ENCODE measurements at regions not wholly inside any gene's neighbourhood (a gene's known extent, or its start where the extent isn't known, plus 50 kb on each side); places are given as distances from the start of the nearest gene placed in this dataset.
A peak's percentile ranks its signal among the peaks of the same experiment; 100 is the strongest.

- H3K27ac ChIP-seq (ENCODE audit: insufficient read depth, low read length) = no peak overlapping the region
- TF ChIP-seq USF2 (IDR thresholded peaks at IDR 0.05; ENCODE audit: low read depth, low read length) = no peak
- no peak for TF ChIP-seq MAFK (IDR thresholded peaks at IDR 0.05; ENCODE audit: low read depth, low read length)
- no peak for TF ChIP-seq CTCF (conservative IDR thresholded peaks at IDR 0.05; ENCODE audit: low read depth, low read length)
- no peak for TF ChIP-seq RCOR1 (IDR thresholded peaks at IDR 0.05; ENCODE audit: insufficient replicate concordance, low read length)
- TF ChIP-seq FOS (IDR thresholded peaks at IDR 0.05; ENCODE audit: low read depth, low read length) = no peak
- no peak for TF ChIP-seq NFE2L2 (IDR thresholded peaks at IDR 0.05; ENCODE audit: low read depth, low read length)
- no peak for TF ChIP-seq MXI1 (IDR thresholded peaks at IDR 0.05; ENCODE audit: borderline replicate concordance, low read depth, low read length)
- no peak for TF ChIP-seq RFX5 (IDR thresholded peaks at IDR 0.05; ENCODE audit: low read depth, low read length)
- no peak for TF ChIP-seq MAZ (IDR thresholded peaks at IDR 0.05; ENCODE audit: borderline replicate concordance, low read depth, low read length)
- TF ChIP-seq BHLHE40 (IDR thresholded peaks at IDR 0.05; ENCODE audit: low read depth, low read length) = no peak
- no peak for TF ChIP-seq POLR2A (IDR thresholded peaks at IDR 0.05; ENCODE audit: low read depth, low read length)
- TF ChIP-seq RAD21 (IDR thresholded peaks at IDR 0.05; ENCODE audit: low read length) = no peak
- no peak for ATAC-seq (ENCODE audit: low read depth)
- H3K9me1 ChIP-seq (ENCODE audit: insufficient read depth, low read length) = no peaks in the 10 kb centered on the region
- POLR2A ChIA-PET (ENCODE audit: unreplicated experiment) = no interaction called here
- in situ Hi-C loops (cut with MboI; ENCODE audit: low sequenced_read_pairs) (no loop called here), dilution Hi-C loops (cut with HindIII; ENCODE audit: low sequenced_read_pairs, unreplicated experiment) (no loop called here), intact Hi-C loops (cut with micrococcal nuclease) (no loop called here)
- no peak overlapping the region for H2BK5ac ChIP-seq (ENCODE audit: low read depth, low read length, poor library complexity, severe bottlenecking)
- H3K36me3 ChIP-seq (ENCODE audit: control insufficient read depth, insufficient read depth, low read length) = no peaks in the 10 kb centered on the region
- no peak overlapping the region for H3K14ac ChIP-seq (replicated peaks; ENCODE audit: low read depth, low read length)
- no CpG with 5 or more reads among the region's 1 CpG for WGBS, 2 experiments (ENCODE audit: extremely low coverage in 2 of 2, insufficient read length in 1 of 2)
- no peak overlapping the region for H4K8ac ChIP-seq (ENCODE audit: low read depth in 2 of 2, low read length in 2 of 2)
- no peak overlapping the region for H3K9ac ChIP-seq (ENCODE audit: low read depth, low read length)
- H2BK15ac ChIP-seq (ENCODE audit: low read depth, low read length) = no peak overlapping the region
- no peaks in the 10 kb centered on the region for H3K27me3 ChIP-seq (ENCODE audit: control insufficient read depth, insufficient read depth, low read length)
- no peak overlapping the region for H3K23ac ChIP-seq (ENCODE audit: low read depth, low read length)
- H3K9me3 ChIP-seq (ENCODE audit: control insufficient read depth, insufficient read depth, low read length) = no peaks in the 10 kb centered on the region
- H3K56ac ChIP-seq (ENCODE audit: extremely low read depth, insufficient read depth, low read length) = no peak overlapping the region
- H3K79me1 ChIP-seq (ENCODE audit: low read depth in 1 of 2, low read length in 2 of 2) = no peaks in the 10 kb centered on the region
- H4K20me1 ChIP-seq (ENCODE audit: insufficient read depth, low read length) = no peaks in the 10 kb centered on the region
- H2BK20ac ChIP-seq (ENCODE audit: low read depth, low read length) = no peak overlapping the region
- no peak overlapping the region for H3K4me2 ChIP-seq (ENCODE audit: low read depth, low read length)
- H2AFZ ChIP-seq (replicated peaks; ENCODE audit: low read length, poor library complexity) = no peak overlapping the region
- H2AK9ac ChIP-seq (replicated peaks; ENCODE audit: low read depth, low read length, poor library complexity) = no peak overlapping the region
- H4K5ac ChIP-seq (ENCODE audit: low read depth, low read length) = no peak overlapping the region
- H2AK5ac ChIP-seq (ENCODE audit: low read depth, low read length) = no peak overlapping the region
- DNase-seq = peak; percentile 1
- no peak overlapping the region for H2BK120ac ChIP-seq (ENCODE audit: low read depth, low read length)
- H3K4me3 ChIP-seq (ENCODE audit: insufficient read depth, low read depth, low read length) = no peak overlapping the region
- H4K91ac ChIP-seq (ENCODE audit: insufficient read depth, low read depth, low read length) = no peak overlapping the region
- no peak overlapping the region for H3K18ac ChIP-seq (ENCODE audit: low read depth, low read length)
- no peaks in the 10 kb centered on the region for H3K4me1 ChIP-seq (ENCODE audit: control insufficient read depth, insufficient read depth, low read length)
- CTCF ChIA-PET = no interaction called here
- no peak overlapping the region for H3K4ac ChIP-seq (ENCODE audit: low read depth, low read length)
- no TSS peak for BruUV-seq (replicated peaks)
These were observed 81.0 kb upstream of the CCDC196 start for GRCh38 chr14:66405158-66405557.
